ENCODE measurements at regions not wholly inside any gene's neighbourhood (a gene's known extent, or its start where the extent isn't known, plus 50 kb on each side); places are given as distances from the start of the nearest gene placed in this dataset.
"Not testable (repeated sequence)": the region's sequence is repeated elsewhere in the genome, so short reads cannot be mapped to it uniquely, and the experiment has no call there.

DNA sequence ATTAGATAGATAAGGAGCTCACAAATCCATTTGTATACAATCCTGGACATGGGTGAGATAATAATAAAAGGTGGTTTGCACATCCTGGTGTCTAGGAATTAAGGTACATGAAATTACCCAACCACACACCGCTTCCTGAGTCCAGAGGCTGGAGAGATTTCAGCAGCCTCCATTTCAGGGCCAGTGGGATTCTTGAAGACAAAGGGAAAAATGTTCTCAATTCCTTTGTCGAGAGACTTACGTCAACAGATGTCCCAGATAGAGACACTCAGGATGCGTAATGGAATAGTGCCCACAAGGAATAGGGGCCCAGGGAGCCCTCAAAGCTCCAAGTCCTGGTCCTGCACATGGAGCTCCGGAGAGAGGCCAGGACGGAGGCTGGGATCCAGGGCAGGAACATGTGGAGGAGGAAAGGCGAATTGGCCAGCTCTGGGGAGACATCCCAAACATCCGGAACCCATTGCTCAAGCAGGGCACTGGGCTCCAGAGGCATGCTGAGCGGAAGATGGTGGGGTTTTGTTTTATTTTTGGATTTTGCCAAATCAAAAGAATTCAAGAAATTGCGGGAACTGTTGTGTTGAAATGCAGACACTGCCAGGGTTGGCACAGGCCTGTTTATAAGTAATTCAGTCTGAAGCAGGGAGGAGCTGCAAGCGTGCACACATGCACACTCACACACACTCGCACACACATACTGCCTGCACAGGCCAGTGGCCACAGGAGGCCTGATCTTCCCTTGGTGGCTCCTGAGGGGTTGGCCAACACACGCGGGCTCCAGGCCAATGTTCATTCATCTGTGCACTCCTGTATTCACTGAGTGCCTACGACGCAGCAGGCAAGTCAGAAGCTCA is 97.2 kb downstream of the NOG start:
- no peak for DNase-seq (ENCODE audit: low spot score)

DNA sequence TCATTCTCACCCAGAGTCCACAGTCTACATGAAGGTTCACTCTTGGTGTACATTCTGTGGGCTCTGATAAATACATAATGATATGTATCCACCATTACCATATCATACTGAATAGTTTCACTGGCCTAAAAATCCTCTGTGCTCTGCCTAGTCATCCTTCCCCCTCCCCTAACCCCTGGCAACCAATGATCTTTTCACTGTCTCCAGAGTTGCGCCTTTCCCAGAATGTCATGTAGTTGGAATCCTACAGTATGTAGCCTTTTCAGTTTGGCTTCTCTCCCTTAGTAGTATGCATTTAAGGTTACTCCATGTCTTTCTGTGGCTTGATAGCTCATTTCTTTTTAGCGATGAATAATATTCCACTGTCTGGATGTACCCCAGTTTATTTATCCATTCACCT is 101.3 kb downstream of the NOG start:
- DNase-seq (ENCODE audit: low spot score): no peak

DNA sequence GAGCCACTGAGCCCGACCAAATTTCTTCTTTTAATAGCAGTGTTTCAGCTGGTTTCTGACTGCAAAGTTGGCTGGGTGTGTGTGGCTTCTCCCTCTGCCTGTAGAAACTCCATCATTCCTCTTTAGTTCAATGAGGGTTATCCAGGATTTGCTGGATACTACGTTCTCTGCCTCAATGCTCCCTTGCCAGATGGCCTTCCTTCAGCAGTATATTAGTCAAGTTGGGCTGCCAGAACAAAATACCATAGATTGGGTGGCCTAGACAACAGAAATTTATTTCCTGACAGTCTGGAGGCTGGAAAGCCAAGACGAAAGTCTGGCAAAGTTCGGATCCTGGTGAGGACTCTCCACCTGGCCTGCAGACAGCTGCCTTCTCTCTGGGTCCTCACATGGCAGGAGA is 103.7 kb downstream of the NOG start:
- DNase-seq (ENCODE audit: low spot score): no peak

DNA sequence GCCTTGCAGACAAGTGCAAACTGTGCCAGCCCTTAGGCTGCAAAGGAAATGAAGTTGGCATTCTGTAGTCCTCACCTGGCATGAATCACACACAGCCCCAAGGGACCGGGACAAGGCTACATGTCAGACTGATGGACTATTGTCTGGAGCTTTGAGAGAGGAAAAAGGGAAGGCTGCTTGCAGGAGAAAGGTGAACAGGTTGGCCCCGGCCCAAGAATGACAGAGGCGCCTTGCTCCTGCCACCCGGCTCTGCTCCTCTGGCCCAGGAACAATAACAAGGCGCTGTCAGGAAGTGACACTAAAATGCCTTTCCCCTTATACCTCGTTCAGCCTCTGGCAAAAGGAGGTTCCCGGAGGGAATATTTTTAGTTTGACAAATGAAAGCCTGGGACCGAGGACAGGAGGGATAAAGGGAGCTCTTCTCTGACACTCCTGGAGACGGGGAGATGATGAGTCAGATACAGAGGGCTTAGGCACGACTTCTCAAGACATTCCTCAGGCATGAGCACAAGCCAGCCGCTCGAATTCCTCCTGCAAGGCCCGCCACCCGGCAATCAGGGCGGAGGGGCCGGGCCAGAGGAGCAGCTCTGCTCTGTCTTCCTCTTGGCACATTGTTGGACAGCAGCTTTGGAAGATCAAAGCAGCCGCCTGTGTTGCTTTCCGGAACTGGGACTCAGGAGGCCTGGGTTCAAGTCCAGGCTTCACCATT is 105.8 kb downstream of the NOG start:
- no peak for DNase-seq (ENCODE audit: low spot score)

DNA sequence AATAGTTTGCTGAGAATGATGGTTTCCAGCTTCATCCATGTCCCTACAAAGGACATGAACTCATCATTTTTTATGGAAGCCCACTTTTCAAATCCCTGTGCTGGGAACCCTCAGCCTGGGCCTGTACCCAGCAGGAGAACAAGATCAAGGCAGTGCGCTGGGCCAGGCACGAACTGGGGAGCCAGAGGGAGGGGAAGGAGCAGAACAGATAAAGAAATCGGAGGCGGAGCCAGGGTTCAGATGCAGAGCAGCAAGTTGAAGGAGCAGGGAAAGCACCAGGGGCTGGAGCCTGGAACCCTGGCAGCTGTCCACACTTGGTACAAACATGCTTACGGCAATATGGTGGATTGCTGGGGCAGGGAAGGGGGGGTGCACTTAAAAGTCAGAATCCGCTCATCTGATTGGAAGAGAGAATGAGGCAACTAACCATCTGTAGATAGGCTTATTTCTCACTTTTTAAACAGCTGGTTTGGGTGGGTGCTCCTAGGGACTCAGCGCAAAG is 107.5 kb downstream of the NOG start:
- no peak for DNase-seq (ENCODE audit: low spot score)

DNA sequence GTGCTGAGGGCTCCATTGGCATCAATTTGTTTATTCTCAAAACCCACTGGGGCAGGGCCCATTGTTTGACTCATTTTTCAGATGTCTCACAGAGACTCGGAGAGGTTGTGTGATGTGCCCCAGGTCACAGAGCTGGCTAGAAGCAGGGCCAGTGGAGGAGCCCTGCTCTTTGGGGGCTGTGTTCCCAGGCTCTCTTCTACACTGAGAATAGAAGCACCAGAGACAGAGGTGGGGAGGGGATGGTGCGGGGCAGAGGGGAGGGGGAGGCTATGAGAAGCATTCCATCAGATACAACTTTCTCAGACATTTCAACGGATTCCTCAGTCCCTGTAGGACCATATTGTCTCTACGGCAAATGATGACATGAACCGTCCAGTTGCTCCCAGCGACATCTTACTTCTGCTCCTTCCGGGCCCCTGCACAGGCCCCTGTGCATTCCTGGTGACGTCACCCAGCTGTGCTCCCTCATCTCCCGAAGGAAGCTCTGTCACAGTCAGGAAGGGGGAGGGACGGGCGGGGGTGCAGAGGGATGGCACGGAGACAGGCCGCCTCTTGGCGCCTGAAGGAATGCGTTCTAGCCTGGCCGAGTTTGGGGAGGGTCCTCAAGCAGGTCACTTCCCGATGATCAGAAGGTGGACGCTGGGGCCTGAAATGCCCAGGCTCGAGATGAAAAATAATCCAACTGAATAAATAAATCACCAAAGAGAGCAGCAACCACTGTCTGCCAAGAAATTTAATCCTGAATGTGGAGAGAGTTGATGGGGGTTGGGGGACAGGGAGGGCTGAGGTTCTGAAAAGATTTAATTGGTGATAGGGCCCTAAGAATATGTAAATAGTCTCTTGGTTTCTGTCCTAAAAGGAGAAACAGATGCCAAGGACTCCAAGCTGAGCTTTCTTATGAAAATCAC is 114.1 kb downstream of the NOG start:
- no peak for DNase-seq (ENCODE audit: low spot score)

DNA sequence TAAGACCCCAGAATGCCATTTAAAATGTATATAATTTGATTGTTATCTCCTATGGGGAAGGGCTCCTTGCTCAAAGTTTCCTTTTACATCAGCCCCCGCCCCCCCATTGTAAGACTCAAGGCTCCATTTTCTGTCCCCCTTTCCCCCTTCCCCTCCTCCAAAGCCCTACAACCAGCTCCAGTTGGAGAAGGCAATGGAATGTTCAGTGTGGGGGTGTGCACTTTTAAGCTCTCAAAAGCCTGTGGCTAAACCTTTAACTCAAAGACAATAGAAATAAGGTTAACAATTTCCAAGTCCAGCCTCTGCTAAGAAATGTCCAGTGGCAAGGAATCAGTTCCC is 114.7 kb downstream of the NOG start:
- no peak for DNase-seq (ENCODE audit: low spot score)

DNA sequence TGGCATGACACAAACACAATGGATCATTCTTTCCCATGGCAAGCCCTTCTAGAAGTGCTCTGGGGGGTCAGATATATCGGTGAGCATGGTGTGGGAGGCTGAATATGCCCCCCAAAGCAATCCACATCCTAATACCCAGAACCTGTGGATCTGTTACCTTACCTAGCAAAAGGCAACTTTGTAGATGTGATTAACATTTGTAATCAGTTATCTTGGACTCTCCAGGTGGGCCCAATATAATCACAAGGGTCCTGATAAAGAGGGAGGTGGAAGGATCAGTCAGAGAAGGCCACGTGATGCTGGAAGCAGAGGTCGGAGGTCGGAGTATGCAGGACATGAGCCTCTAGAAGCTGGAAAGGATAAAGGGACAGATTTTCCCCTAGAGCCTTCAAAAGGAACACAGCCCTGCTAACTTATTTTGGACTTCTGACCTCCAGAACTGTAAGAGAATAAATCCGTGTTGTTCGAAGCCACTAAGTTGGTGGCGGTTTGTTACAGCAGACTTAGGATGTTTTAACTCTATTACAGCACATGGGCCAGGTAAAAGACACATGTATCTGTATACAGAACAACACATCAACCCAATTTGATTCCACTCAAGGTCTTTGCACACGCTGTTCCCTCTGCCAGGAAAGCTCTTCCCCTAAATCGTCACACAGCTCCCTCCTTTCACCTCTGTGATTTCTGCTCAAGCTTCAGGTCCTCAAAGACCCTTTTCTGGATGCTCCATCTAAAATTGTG is 115.3 kb downstream of the NOG start:
- DNase-seq (ENCODE audit: low spot score): no peak

DNA sequence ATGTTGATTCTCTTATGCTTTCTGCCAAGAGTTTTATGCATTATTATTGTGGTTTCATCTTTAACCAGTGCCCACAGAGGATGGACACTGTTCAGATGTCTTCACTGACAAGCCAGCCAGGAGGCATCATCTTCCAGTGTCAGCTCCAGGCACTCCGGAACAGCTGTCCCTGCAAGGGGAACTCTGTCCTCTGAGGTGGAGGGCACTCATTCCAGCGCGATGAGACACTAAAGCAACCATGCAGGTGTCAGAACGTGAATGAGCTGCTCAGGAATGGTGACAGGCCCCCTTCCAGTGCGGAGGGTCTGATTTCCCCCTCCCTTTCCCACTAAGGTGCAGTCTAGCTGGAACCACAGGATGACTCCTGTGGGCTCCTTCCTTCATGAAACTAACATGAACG is 117.5 kb downstream of the NOG start:
- no peak for DNase-seq (ENCODE audit: low spot score)

DNA sequence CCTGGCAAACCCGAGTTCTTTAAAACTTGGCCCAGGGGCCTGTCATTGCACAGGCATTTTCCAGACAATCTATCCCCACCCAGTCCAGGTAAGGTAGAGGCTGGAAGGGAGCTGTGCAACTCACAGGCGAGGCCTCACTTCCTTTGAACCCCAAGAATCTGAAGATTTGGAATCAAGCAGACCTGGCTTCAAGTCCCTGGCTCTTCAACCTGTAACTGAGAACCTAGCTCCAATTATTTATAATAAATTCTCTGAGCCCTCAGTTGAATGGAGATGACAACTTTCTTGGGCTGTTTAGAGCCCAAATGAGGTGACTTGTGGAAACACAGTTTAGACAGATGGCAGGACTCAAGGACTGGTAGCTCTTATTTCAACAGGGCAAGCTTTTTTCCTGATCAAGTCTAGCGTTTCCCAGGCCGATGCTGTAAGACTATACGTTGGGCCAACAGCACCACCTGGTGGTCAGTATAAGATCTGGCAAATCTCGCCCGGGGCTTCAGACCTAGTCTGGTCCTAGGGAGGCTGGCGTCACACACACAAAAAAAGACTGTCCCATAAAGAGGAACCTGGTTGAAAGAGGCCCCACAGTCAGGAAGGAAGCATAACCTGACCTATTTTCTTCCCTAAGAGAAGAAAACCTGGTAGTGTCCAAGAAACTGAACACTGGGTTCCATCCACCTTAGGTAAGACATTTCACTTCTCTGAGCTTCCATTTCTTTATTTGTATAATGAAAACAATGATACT is 117.9 kb downstream of the C17orf67 start:
- peak; percentile 68 for DNase-seq (ENCODE audit: low spot score)

DNA sequence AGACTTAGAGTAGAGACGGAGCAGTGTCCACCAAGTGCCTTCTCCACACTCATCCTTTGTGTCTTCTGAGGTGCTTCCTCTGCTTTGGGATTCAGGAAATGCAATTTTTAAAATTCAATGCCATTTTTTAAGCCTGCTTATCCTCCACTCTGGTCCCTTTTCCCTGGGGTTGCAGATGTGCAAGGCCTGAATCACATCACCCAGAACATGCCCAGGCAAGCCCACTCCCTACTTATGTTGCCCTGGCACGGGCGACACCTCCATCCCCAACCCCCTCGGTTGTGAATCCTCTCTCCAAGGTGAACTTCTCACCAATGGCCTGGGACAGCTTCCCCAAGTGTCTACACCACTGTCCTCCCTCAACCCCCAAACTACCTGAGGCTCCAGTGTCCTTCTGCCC is 116.2 kb downstream of the C17orf67 start:
- DNase-seq (ENCODE audit: low spot score): no peak

DNA sequence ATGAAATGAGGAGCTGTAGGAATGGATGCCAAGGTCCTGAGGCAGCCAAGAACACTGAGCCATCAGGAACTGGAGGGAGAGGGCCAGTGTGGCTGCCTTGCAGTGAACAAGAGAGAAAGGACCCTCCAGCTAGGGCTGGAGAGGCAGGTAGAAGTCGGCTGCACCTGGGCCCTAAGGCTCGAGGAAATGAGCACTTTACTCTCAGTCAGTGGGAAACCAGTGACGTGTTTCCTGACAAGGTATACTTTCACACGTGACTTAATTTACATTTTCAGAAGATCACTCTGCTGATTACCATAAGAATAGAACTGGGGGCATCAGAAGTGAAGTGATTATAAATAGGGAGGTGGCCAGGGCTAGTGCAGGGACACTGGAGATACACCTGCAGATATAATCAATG is 115.2 kb downstream of the C17orf67 start:
- DNase-seq (ENCODE audit: low spot score): no peak

DNA sequence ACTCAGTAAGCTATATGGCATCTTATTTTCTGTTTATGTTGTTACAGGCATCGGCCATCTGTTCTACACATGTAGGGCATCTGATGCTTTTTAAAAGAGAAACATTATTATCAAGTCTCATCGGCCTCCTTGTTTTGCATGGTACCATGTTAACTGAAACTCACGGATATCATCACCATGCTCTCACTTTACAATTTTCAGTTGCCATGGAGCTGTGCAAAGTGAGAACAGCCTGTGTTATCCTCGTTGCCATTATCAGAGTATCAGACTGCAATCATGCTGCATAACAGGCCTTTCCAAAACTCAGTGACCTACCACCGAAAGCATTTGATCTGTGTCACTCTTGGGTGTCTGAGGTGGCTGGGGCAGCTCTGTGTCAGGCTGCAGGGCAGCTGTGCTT is 110.3 kb downstream of the C17orf67 start:
- DNase-seq (ENCODE audit: low spot score): no peak

DNA sequence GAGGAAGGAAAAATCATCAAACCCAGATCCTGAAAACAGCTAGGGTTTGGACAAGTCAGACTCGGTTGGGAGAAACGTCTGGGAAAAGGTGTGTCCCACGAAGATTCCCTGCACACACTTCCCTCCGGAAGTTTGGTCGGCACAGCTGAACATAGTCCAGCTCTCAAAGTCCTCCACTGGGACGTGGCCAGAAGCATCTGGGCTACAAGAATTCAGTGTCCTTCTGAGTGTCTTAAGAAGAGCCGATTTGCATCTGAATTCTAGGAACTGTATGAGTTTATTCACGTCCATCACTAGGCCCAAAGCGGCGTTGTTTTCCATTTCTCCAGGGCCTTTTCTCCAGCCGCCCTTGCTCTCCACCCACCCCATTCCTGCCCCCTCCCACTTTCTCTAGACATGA is 109.1 kb downstream of the C17orf67 start:
- DNase-seq (ENCODE audit: low spot score): no peak

DNA sequence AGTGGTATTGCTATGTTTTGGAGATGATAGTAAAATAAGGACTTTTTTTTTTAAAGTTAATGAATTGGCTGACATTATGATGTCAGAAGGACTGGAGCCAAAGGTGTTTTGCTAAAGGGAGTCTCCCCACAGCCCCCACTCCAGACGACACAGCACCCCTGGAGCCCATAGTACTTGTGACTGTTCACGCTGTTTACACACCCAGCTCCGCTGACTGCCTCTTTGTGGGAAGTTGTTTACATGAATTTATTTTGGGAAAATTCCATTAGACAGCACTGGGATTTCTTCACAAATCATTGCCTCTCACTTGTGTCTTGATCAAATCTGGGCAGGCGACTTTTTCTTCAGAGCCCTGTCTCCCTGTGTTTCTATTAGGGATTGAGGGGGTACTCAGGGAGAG is 108.6 kb downstream of the C17orf67 start:
- DNase-seq (ENCODE audit: low spot score): no peak

DNA sequence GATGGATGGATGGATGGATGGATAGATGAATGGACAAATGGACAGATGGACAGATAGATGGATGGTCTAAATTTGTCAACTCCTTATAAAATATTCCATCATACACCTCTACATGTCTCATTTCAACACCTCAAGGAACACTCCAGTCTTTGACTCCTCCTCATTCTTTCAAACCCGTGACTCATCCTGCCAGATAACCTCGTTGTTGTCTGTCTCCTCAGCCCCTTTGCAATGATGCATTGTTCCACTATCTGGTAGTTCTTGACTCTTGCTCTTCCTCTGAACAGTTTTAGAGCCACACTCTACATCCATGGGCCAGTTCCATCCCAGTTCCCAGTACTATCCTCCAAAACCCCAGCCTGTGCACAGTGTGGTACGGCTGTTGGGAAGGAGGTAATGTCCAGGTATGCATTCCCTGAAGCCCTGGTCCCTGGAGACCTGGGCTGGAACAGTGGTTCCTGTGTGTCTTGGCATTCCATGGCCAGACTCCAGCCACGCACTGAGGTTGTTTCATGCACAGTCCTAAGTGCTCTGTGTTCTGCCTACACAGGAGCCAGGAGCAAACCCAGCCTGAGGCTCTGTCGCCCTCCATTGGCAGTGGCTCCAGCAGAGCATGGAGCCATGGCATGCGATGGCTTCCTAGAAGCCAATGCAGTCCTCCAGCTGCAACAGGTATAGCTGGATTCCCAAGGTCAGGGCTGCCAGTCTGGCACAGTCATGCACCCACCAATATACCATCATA is 105.7 kb downstream of the C17orf67 start:
- no peak for DNase-seq (ENCODE audit: low spot score)

DNA sequence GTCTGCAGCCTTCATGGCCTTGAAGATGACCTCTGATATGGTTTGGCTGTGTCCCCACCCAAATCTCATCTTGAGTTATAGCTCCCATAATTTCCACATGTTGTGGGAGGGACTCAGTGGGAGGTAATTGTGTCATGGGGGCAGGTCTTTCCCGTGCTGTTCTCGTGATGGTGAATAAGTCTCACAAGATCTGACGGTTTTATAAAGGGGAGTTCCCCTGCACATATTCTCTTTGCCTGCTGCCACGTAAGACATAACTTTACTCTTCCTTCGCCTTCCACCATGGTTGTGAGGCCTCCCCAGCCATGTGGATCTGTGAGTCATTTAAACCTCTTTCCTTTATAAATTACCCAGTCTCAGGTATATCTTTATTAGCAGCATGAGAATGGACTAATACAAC is 102.6 kb downstream of the C17orf67 start:
- DNase-seq (ENCODE audit: low spot score): not testable (repeated sequence)

DNA sequence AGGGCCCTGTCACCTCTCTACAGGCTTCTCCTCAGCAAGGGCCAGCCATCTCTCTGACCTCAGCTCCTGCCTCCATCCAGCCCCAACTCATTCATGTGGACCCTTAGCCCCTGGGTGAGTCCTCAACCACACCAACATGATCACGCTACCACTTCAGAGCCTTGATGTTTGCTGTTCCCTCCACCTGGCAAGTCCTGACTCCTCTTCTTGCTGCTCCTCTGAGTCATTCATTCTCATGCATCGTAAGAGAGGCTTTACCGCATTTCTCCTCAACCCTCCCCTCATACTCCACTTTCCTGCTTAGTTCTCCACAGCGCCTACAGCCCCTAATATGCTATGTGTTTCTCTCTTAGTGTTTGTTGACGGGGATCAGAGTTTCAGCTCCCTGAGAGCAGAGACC is 99.9 kb downstream of the C17orf67 start:
- DNase-seq (ENCODE audit: low spot score): no peak

DNA sequence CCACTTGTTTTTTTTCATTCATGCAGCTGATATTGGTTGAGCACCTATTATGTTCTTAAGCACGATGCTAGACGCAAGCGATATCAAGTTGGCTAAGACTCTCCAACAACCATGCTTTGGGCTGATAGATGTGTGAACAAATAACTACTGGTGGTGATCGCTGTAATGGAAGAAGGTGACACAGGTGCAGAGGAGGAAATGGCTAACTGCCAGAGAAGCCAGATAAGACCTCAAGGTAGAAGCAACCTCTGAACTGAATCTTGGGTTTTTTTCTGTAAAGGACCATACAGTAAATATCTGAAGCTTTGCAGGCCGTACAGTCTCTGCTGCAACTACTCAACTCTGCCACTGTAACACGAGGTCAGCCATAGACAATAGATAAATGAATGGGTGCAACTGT is 97.9 kb downstream of the C17orf67 start:
- no peak for DNase-seq (ENCODE audit: low spot score)

DNA sequence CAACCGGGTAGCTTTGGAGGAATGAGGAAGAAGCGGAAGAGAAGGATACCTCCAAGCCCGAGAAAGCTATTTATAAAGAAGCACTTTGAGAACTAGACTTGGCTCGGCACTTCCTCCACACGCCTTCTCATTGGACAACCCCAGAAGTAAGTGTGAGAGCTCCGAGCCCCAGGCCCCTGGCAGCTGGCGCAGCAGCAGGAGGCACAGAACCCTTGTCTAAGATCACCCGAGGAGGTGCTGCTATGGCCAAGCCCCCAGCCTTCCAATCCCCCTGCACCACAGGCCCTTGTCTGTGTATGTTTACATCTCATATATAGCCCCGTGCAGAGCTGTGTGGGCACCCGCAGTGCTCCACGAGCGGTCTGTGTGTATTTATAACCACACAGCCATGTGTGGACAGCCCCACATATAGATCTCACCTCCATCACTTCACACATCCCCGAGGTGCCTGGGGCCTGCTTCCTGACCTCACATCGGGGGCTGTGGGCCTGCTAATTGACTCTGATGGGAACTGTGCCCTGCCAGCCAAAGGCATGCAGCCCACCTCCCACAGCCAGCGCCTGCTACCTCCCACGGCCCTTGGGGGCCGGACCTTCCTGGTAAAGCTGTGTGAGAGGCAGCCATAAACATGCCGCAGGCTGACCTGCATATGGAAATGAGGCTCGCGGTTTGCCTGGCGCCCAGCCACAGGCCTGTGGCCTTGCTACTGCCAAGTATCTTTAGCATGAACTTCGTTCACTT is 96.1 kb downstream of the C17orf67 start:
- no peak for DNase-seq (ENCODE audit: low spot score)
